IMR-90 (cell line): ENCODE measurements at regions not wholly inside any gene's neighbourhood (a gene's known extent, or its start where the extent isn't known, plus 50 kb on each side); places are given as distances from the start of the nearest gene placed in this dataset.
"Not testable (repeated sequence)": the region's sequence is repeated elsewhere in the genome, so short reads cannot be mapped to it uniquely, and the experiment has no call there.

Source experiments
- ATAC-seq: fragments of 200-7000 bp; cut with Tn5 transposase; 2 replicates; pipeline ENCODE4 v1.9.1; 2020; ENCODE audit warnings: low read depth, mild to moderate bottlenecking, moderate library complexity
- BruUV-seq: library from RNA; stranded (reverse); fragments of 400-500 nt; replicated peaks from 2 replicates; lab custom pipeline; 2021; lab: Mats Ljungman, UMichigan
- CTCF ChIA-PET: fragments of 300-600 bp; formaldehyde crosslinking; extraction: SDS; loops from one replicate; lab custom pipeline; 2021; ENCODE audit warnings: antibody characterized with exemption; lab: Yijun Ruan, JAX
- POLR2A ChIA-PET: fragments of 300-600 bp; sonication (Branson Sonifier 250); formaldehyde crosslinking; loops from one replicate; lab custom pipeline; 2022; ENCODE audit warnings: antibody characterized with exemption; ENCODE audit not compliant: unreplicated experiment; lab: Charles Lee
- DNase-seq: peaks from one replicate; pipeline ENCODE4 v3.0.0; 2013
- H2AFZ ChIP-seq: replicated peaks from 2 replicates; pipeline ENCODE3; 2013; ENCODE audit warnings: low read length, mild to moderate bottlenecking; ENCODE audit not compliant: poor library complexity
- H2AK5ac ChIP-seq: 2 replicates; pipeline ENCODE4 v1.6.1; 2013; ENCODE audit warnings: low read depth, low read length, inconsistent platforms
- H2AK9ac ChIP-seq: replicated peaks from 2 replicates; pipeline ENCODE3; 2013; ENCODE audit warnings: mild to moderate bottlenecking, low read depth, low read length, moderate library complexity; ENCODE audit not compliant: poor library complexity
- H2BK120ac ChIP-seq: 2 replicates; pipeline ENCODE4 v1.6.1; 2013; ENCODE audit warnings: low read depth, low read length, inconsistent platforms
- H2BK15ac ChIP-seq: 3 replicates; pipeline ENCODE4 v1.6.1; 2013; ENCODE audit warnings: low read depth, low read length, inconsistent platforms
- H2BK20ac ChIP-seq: 2 replicates; pipeline ENCODE4 v1.6.1; 2013; ENCODE audit warnings: low read depth, mild to moderate bottlenecking, inconsistent platforms, low read length, moderate library complexity
- H2BK5ac ChIP-seq: 2 replicates; pipeline ENCODE4 v1.6.1; 2013; ENCODE audit warnings: mild to moderate bottlenecking, low read depth, low read length, inconsistent platforms; ENCODE audit not compliant: poor library complexity, severe bottlenecking
- H3K14ac ChIP-seq: replicated peaks from 2 replicates; pipeline ENCODE4 v1.6.1; 2013; ENCODE audit warnings: low read depth, low read length, inconsistent platforms
- H3K18ac ChIP-seq: 2 replicates; pipeline ENCODE4 v1.6.1; 2013; ENCODE audit warnings: low read depth, low read length, control low read depth
- H3K23ac ChIP-seq: 2 replicates; pipeline ENCODE4 v1.6.1; 2013; ENCODE audit warnings: low read depth, low read length, inconsistent platforms
- H3K27ac ChIP-seq: 2 replicates; pipeline ENCODE4 v1.5.1; 2013; ENCODE audit warnings: mild to moderate bottlenecking, control low read depth, low read length; ENCODE audit not compliant: insufficient read depth
- H3K27me3 ChIP-seq: 2 replicates; pipeline ENCODE4 v1.6.1; 2013; ENCODE audit warnings: low read length; ENCODE audit not compliant: control insufficient read depth, insufficient read depth
- H3K36me3 ChIP-seq: 2 replicates; pipeline ENCODE4 v1.6.1; 2013; ENCODE audit warnings: low read length, mixed read lengths; ENCODE audit not compliant: control insufficient read depth, insufficient read depth
- H3K4ac ChIP-seq: 2 replicates; pipeline ENCODE4 v1.6.1; 2013; ENCODE audit warnings: low read depth, low read length, inconsistent platforms
- H3K4me1 ChIP-seq: 2 replicates; pipeline ENCODE4 v1.6.1; 2013; ENCODE audit warnings: low read length, mixed read lengths; ENCODE audit not compliant: control insufficient read depth, insufficient read depth
- H3K4me2 ChIP-seq: 2 replicates; pipeline ENCODE4 v1.6.1; 2013; ENCODE audit warnings: low read depth, mild to moderate bottlenecking, control low read depth, low read length, moderate library complexity
- H3K4me3 ChIP-seq: 2 replicates; pipeline ENCODE4 v1.5.1; 2013; ENCODE audit warnings: low read depth, mild to moderate bottlenecking, control low read depth, low read length, moderate library complexity; ENCODE audit not compliant: insufficient read depth
- H3K56ac ChIP-seq: 2 replicates; pipeline ENCODE4 v1.6.1; 2013; ENCODE audit warnings: low read length, inconsistent platforms; ENCODE audit not compliant: insufficient read depth; ENCODE audit errors: extremely low read depth
- H3K79me1 ChIP-seq, 2 experiments: 2 replicates each; pipeline ENCODE4 v1.6.1; 2013; ENCODE audit warnings: low read length in 2 of 2, inconsistent platforms in 1 of 2, low read depth in 1 of 2
- H3K9ac ChIP-seq: 2 replicates; pipeline ENCODE4 v1.6.1; 2013; ENCODE audit warnings: low read depth, low read length, control low read depth
- H3K9me1 ChIP-seq: 2 replicates; pipeline ENCODE4 v1.6.1; 2013; ENCODE audit warnings: low read length, inconsistent platforms; ENCODE audit not compliant: insufficient read depth
- H3K9me3 ChIP-seq: 2 replicates; pipeline ENCODE4 v1.6.1; 2013; ENCODE audit warnings: low read length; ENCODE audit not compliant: control insufficient read depth, insufficient read depth
- H4K20me1 ChIP-seq: 2 replicates; pipeline ENCODE4 v1.6.1; 2013; ENCODE audit warnings: low read length, inconsistent platforms; ENCODE audit not compliant: insufficient read depth
- H4K5ac ChIP-seq: 2 replicates; pipeline ENCODE4 v1.6.1; 2013; ENCODE audit warnings: mild to moderate bottlenecking, low read depth, low read length, control low read depth
- H4K8ac ChIP-seq, 2 experiments: 2 replicates each; pipeline ENCODE4 v1.6.1; 2013; ENCODE audit warnings: low read depth in 2 of 2, low read length in 2 of 2, control low read depth in 1 of 2, inconsistent platforms in 1 of 2
- H4K91ac ChIP-seq: 2 replicates; pipeline ENCODE4 v1.6.1; 2013; ENCODE audit warnings: low read depth, low read length, inconsistent platforms; ENCODE audit not compliant: insufficient read depth
- WGBS, 2 experiments: methylation state at CpG; one replicate each; pipeline versions ENCODE4 v1.1.5 to v1.1.7; 2013; ENCODE audit warnings: missing lambda C conversion rate in 2 of 2; ENCODE audit not compliant: insufficient read length in 1 of 2; ENCODE audit errors: extremely low coverage in 2 of 2; 5-methylcytosine and 5-hydroxymethylcytosine counted together
- dilution Hi-C: fragments of 300-500 bp; cut with HindIII; formaldehyde crosslinking; loops from one replicate; pipeline ENCODE4 v1.14.3; 2018; ENCODE audit warnings: low sequenced_read_pairs; ENCODE audit not compliant: unreplicated experiment
- in situ Hi-C: fragments of 300-500 bp; cut with MboI; formaldehyde crosslinking; loops from 3 replicates; pipeline ENCODE4 v1.14.3; 2019; ENCODE audit warnings: low sequenced_read_pairs, inconsistent platforms, mixed read lengths
- intact Hi-C: fragments of 100-400 bp; cut with micrococcal nuclease; formaldehyde crosslinking; loops from 2 replicates; pipeline ENCODE4 v1.10.0; 2022

- H3K4me2 ChIP-seq, BruUV-seq, H3K9ac ChIP-seq, H3K23ac ChIP-seq, dilution Hi-C loops, H3K4me3 ChIP-seq, H4K20me1 ChIP-seq, H2BK5ac ChIP-seq, H3K27me3 ChIP-seq, H2AK5ac ChIP-seq, H4K91ac ChIP-seq, in situ Hi-C loops, H2BK120ac ChIP-seq, H2AFZ ChIP-seq, H3K36me3 ChIP-seq, H2BK15ac ChIP-seq, H3K4ac ChIP-seq, H4K5ac ChIP-seq, DNase-seq, H3K79me1 ChIP-seq, H4K8ac ChIP-seq, H3K27ac ChIP-seq, H3K4me1 ChIP-seq, H3K18ac ChIP-seq, H3K9me1 ChIP-seq, CTCF ChIA-PET, H2AK9ac ChIP-seq, POLR2A ChIA-PET, H2BK20ac ChIP-seq, H3K9me3 ChIP-seq, H3K14ac ChIP-seq, H3K56ac ChIP-seq: not testable (repeated sequence)
- peak; percentile 42 for ATAC-seq
- WGBS, 2 experiments: no CpG with 5 or more reads among the region's 8 CpGs
- intact Hi-C loops: loop anchor here (5.0 kb wide), 1 partner anchor 515 kb away; no protein-coding TSS in a partner anchor
Measured at GRCh38 chr7:112977244-112977955, 109.2 kb downstream of the GPR85 start.
